ENCODE measurements at regions not wholly inside any gene's neighbourhood (a gene's known extent, or its start where the extent isn't known, plus 50 kb on each side); places are given as distances from the start of the nearest gene placed in this dataset.
"Not testable (repeated sequence)": the region's sequence is repeated elsewhere in the genome, so short reads cannot be mapped to it uniquely, and the experiment has no call there.

GRCh38 chr1:83167634-83168033 is 831.3 kb downstream of the TTLL7 start:
- H3K4me3 ChIP-seq (ENCODE audit: insufficient read depth, low read depth, low read length); BruUV-seq (replicated peaks); H3K27ac ChIP-seq (ENCODE audit: insufficient read depth, low read length); H2BK20ac ChIP-seq (ENCODE audit: low read depth, low read length); CTCF ChIA-PET; H3K9me1 ChIP-seq (ENCODE audit: insufficient read depth, low read length); H2AFZ ChIP-seq (replicated peaks; ENCODE audit: low read length, poor library complexity); H3K36me3 ChIP-seq (ENCODE audit: control insufficient read depth, insufficient read depth, low read length); H3K79me1 ChIP-seq (ENCODE audit: low read depth in 1 of 2, low read length in 2 of 2); H2BK120ac ChIP-seq (ENCODE audit: low read depth, low read length); H4K5ac ChIP-seq (ENCODE audit: low read depth, low read length); dilution Hi-C loops (cut with HindIII; ENCODE audit: low sequenced_read_pairs, unreplicated experiment); POLR2A ChIA-PET (ENCODE audit: unreplicated experiment); DNase-seq; H3K9ac ChIP-seq (ENCODE audit: low read depth, low read length); H3K14ac ChIP-seq (replicated peaks; ENCODE audit: low read depth, low read length); H4K91ac ChIP-seq (ENCODE audit: insufficient read depth, low read depth, low read length); H2BK5ac ChIP-seq (ENCODE audit: low read depth, low read length, poor library complexity, severe bottlenecking); H2AK9ac ChIP-seq (replicated peaks; ENCODE audit: low read depth, low read length, poor library complexity); ATAC-seq (ENCODE audit: low read depth); H3K9me3 ChIP-seq (ENCODE audit: control insufficient read depth, insufficient read depth, low read length); H4K8ac ChIP-seq (ENCODE audit: low read depth in 2 of 2, low read length in 2 of 2); H3K4me2 ChIP-seq (ENCODE audit: low read depth, low read length); H2AK5ac ChIP-seq (ENCODE audit: low read depth, low read length); in situ Hi-C loops (cut with MboI; ENCODE audit: low sequenced_read_pairs); H3K23ac ChIP-seq (ENCODE audit: low read depth, low read length); H3K4me1 ChIP-seq (ENCODE audit: control insufficient read depth, insufficient read depth, low read length); H3K56ac ChIP-seq (ENCODE audit: extremely low read depth, insufficient read depth, low read length); H3K4ac ChIP-seq (ENCODE audit: low read depth, low read length); H2BK15ac ChIP-seq (ENCODE audit: low read depth, low read length); H3K18ac ChIP-seq (ENCODE audit: low read depth, low read length); H3K27me3 ChIP-seq (ENCODE audit: control insufficient read depth, insufficient read depth, low read length); H4K20me1 ChIP-seq (ENCODE audit: insufficient read depth, low read length); intact Hi-C loops (cut with micrococcal nuclease): not testable (repeated sequence)
- no CpG with 5 or more reads among the region's 9 CpGs for WGBS, 2 experiments (ENCODE audit: extremely low coverage in 2 of 2, insufficient read length in 1 of 2)

GRCh38 chr1:83163879-83164475 is 835.0 kb downstream of the TTLL7 start:
- not testable (repeated sequence) for H2BK5ac ChIP-seq (ENCODE audit: low read depth, low read length, poor library complexity, severe bottlenecking)

More at GRCh38 chr1:83163879-83164475, 835.0 kb downstream of the TTLL7 start:
- dilution Hi-C loops (cut with HindIII; ENCODE audit: low sequenced_read_pairs, unreplicated experiment); POLR2A ChIA-PET (ENCODE audit: unreplicated experiment); H3K9me3 ChIP-seq (ENCODE audit: control insufficient read depth, insufficient read depth, low read length); H3K4ac ChIP-seq (ENCODE audit: low read depth, low read length); H3K36me3 ChIP-seq (ENCODE audit: control insufficient read depth, insufficient read depth, low read length); H2AFZ ChIP-seq (replicated peaks; ENCODE audit: low read length, poor library complexity); H3K56ac ChIP-seq (ENCODE audit: extremely low read depth, insufficient read depth, low read length); H3K23ac ChIP-seq (ENCODE audit: low read depth, low read length); H3K9ac ChIP-seq (ENCODE audit: low read depth, low read length); H3K14ac ChIP-seq (replicated peaks; ENCODE audit: low read depth, low read length); H4K20me1 ChIP-seq (ENCODE audit: insufficient read depth, low read length); H3K18ac ChIP-seq (ENCODE audit: low read depth, low read length); H4K5ac ChIP-seq (ENCODE audit: low read depth, low read length); H3K79me1 ChIP-seq (ENCODE audit: low read depth in 1 of 2, low read length in 2 of 2); H4K8ac ChIP-seq (ENCODE audit: low read depth in 2 of 2, low read length in 2 of 2); CTCF ChIA-PET; DNase-seq; H3K27me3 ChIP-seq (ENCODE audit: control insufficient read depth, insufficient read depth, low read length); H3K27ac ChIP-seq (ENCODE audit: insufficient read depth, low read length); H2BK15ac ChIP-seq (ENCODE audit: low read depth, low read length); H2BK20ac ChIP-seq (ENCODE audit: low read depth, low read length); intact Hi-C loops (cut with micrococcal nuclease); H2AK5ac ChIP-seq (ENCODE audit: low read depth, low read length); H4K91ac ChIP-seq (ENCODE audit: insufficient read depth, low read depth, low read length); H2AK9ac ChIP-seq (replicated peaks; ENCODE audit: low read depth, low read length, poor library complexity); in situ Hi-C loops (cut with MboI; ENCODE audit: low sequenced_read_pairs); H2BK120ac ChIP-seq (ENCODE audit: low read depth, low read length); H3K9me1 ChIP-seq (ENCODE audit: insufficient read depth, low read length); H3K4me1 ChIP-seq (ENCODE audit: control insufficient read depth, insufficient read depth, low read length); ATAC-seq (ENCODE audit: low read depth); H3K4me2 ChIP-seq (ENCODE audit: low read depth, low read length); H3K4me3 ChIP-seq (ENCODE audit: insufficient read depth, low read depth, low read length); BruUV-seq (replicated peaks): not testable (repeated sequence)
- no CpG with 5 or more reads among the region's 3 CpGs for WGBS, 2 experiments (ENCODE audit: extremely low coverage in 2 of 2, insufficient read length in 1 of 2)
